ENCODE measurements at regions not wholly inside any gene's neighbourhood (a gene's known extent, or its start where the extent isn't known, plus 50 kb on each side); places are given as distances from the start of the nearest gene placed in this dataset.

GRCh38 chr11:42669248-42669976 lies 642.4 kb upstream of the API5 start:
- H3K27ac ChIP-seq (ENCODE audit: low read depth, low read length), result no peak overlapping the region

GRCh38 chr11:42674436-42674835 lies 637.4 kb upstream of the API5 start:
- H4K20me1 ChIP-seq (ENCODE audit: control insufficient read depth, insufficient read depth, low read depth, low read length), result no peaks in the 10 kb centered on the region
- no peak overlapping the region for H3K4me2 ChIP-seq (ENCODE audit: low read length)
- H3K4me3 ChIP-seq (ENCODE audit: low read length), result no peak overlapping the region
- no peaks in the 10 kb centered on the region for H3K4me1 ChIP-seq (ENCODE audit: control insufficient read depth, low read length)
- H3K27me3 ChIP-seq (ENCODE audit: control insufficient read depth, low read length), result no peaks in the 10 kb centered on the region
- no peaks in the 10 kb centered on the region for H3K9me3 ChIP-seq (ENCODE audit: control insufficient read depth, insufficient read depth, low read length)
- no peaks in the 10 kb centered on the region for H3F3A ChIP-seq (ENCODE audit: control insufficient read depth, insufficient read depth)
- no peaks in the 10 kb centered on the region for H3K79me2 ChIP-seq (ENCODE audit: control insufficient read depth, low read length)
- H3K9me2 ChIP-seq (replicated peaks; ENCODE audit: control insufficient read depth, low read length), result no peaks in the 10 kb centered on the region
- H3K27ac ChIP-seq (ENCODE audit: low read depth, low read length), result no peak overlapping the region
- TF ChIP-seq EZH2phosphoT487 (IDR thresholded peaks at IDR 0.05; ENCODE audit: borderline replicate concordance, low read length) (no peak), CTCF (IDR thresholded peaks at IDR 0.05; ENCODE audit: low read depth, low read length, poor library complexity, severe bottlenecking) (no peak)
- H3K36me3 ChIP-seq (ENCODE audit: control insufficient read depth, low read length), result no peaks in the 10 kb centered on the region

More at GRCh38 chr11:42669248-42669976, 642.4 kb upstream of the API5 start:
- Histone ChIP-seq H3F3A (ENCODE audit: control insufficient read depth, insufficient read depth) (no peaks in the 10 kb centered on the region), H3K4me3 (ENCODE audit: low read length) (no peak overlapping the region), H4K20me1 (ENCODE audit: control insufficient read depth, insufficient read depth, low read depth, low read length) (no peaks in the 10 kb centered on the region), H3K4me1 (ENCODE audit: control insufficient read depth, low read length) (no peaks in the 10 kb centered on the region), H3K9me2 (replicated peaks; ENCODE audit: control insufficient read depth, low read length) (no peaks in the 10 kb centered on the region), H3K9me3 (ENCODE audit: control insufficient read depth, insufficient read depth, low read length) (no peaks in the 10 kb centered on the region), H3K4me2 (ENCODE audit: low read length) (no peak overlapping the region), H3K79me2 (ENCODE audit: control insufficient read depth, low read length) (no peaks in the 10 kb centered on the region), H3K36me3 (ENCODE audit: control insufficient read depth, low read length) (no peaks in the 10 kb centered on the region), H3K27me3 (ENCODE audit: control insufficient read depth, low read length) (no peaks in the 10 kb centered on the region)
- no peak for TF ChIP-seq EZH2phosphoT487 (IDR thresholded peaks at IDR 0.05; ENCODE audit: borderline replicate concordance, low read length)
- no peak for TF ChIP-seq CTCF (IDR thresholded peaks at IDR 0.05; ENCODE audit: low read depth, low read length, poor library complexity, severe bottlenecking)

- Histone ChIP-seq H3K9me3 (ENCODE audit: control insufficient read depth, insufficient read depth, low read length) (no peaks in the 10 kb centered on the region), H3K36me3 (ENCODE audit: control insufficient read depth, low read length) (no peaks in the 10 kb centered on the region), H3K4me1 (ENCODE audit: control insufficient read depth, low read length) (no peaks in the 10 kb centered on the region), H3K9me2 (replicated peaks; ENCODE audit: control insufficient read depth, low read length) (no peaks in the 10 kb centered on the region), H4K20me1 (ENCODE audit: control insufficient read depth, insufficient read depth, low read depth, low read length) (no peaks in the 10 kb centered on the region), H3K27me3 (ENCODE audit: control insufficient read depth, low read length) (no peaks in the 10 kb centered on the region), H3K27ac (ENCODE audit: low read depth, low read length) (no peak overlapping the region), H3F3A (ENCODE audit: control insufficient read depth, insufficient read depth) (no peaks in the 10 kb centered on the region), H3K4me3 (ENCODE audit: low read length) (no peak overlapping the region), H3K79me2 (ENCODE audit: control insufficient read depth, low read length) (no peaks in the 10 kb centered on the region), H3K4me2 (ENCODE audit: low read length) (no peak overlapping the region)
- TF ChIP-seq CTCF (IDR thresholded peaks at IDR 0.05; ENCODE audit: low read depth, low read length, poor library complexity, severe bottlenecking) (no peak), EZH2phosphoT487 (IDR thresholded peaks at IDR 0.05; ENCODE audit: borderline replicate concordance, low read length) (no peak)
These were observed 604.3 kb upstream of the API5 start for GRCh38 chr11:42707541-42707940.

Measured in DOHH2 (cell line).